ENCODE measurements at regions not wholly inside any gene's neighbourhood (a gene's known extent, or its start where the extent isn't known, plus 50 kb on each side); places are given as distances from the start of the nearest gene placed in this dataset.

DNA sequence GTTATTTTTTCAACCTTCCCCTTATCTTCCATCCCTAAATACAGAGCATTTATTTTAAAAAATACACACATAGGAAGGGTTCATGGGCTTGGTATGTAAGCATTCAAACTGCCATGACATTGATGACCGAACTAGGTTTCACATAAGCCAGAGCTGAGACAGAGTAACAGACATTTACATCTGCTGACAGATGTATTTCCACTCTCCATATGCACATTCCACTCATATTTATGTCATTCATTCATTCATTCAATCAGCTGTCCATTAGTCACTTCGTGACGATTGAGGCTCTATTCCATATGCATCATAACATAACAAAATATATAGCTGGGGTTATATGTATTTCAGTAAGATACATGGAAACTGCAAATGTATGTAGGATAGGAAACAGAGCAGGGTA is 145.5 kb upstream of the OTX2 start:
- H3K9me3 Mint-ChIP-seq (ENCODE audit: unreplicated experiment): no peaks in the 10 kb centered on the region
- DNase-seq: no peak
- no peak overlapping the region for H3K4me3 Mint-ChIP-seq (ENCODE audit: unreplicated experiment)
- no peaks in the 10 kb centered on the region for H3K4me1 Mint-ChIP-seq (ENCODE audit: low read depth, unreplicated experiment)
- no peak overlapping the region for H3K27ac Mint-ChIP-seq (ENCODE audit: unreplicated experiment)
- H3K27me3 Mint-ChIP-seq (ENCODE audit: unreplicated experiment): no peaks in the 10 kb centered on the region
- no peaks in the 10 kb centered on the region for H3K36me3 Mint-ChIP-seq (ENCODE audit: unreplicated experiment)
- TF ChIP-seq, protein P1, sequence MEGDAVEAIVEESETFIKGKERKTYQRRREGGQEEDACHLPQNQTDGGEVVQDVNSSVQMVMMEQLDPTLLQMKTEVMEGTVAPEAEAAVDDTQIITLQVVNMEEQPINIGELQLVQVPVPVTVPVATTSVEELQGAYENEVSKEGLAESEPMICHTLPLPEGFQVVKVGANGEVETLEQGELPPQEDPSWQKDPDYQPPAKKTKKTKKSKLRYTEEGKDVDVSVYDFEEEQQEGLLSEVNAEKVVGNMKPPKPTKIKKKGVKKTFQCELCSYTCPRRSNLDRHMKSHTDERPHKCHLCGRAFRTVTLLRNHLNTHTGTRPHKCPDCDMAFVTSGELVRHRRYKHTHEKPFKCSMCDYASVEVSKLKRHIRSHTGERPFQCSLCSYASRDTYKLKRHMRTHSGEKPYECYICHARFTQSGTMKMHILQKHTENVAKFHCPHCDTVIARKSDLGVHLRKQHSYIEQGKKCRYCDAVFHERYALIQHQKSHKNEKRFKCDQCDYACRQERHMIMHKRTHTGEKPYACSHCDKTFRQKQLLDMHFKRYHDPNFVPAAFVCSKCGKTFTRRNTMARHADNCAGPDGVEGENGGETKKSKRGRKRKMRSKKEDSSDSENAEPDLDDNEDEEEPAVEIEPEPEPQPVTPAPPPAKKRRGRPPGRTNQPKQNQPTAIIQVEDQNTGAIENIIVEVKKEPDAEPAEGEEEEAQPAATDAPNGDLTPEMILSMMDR (IDR thresholded peaks at IDR 0.05; ENCODE audit: partially characterized antibody, unreplicated experiment): no peak

DNA sequence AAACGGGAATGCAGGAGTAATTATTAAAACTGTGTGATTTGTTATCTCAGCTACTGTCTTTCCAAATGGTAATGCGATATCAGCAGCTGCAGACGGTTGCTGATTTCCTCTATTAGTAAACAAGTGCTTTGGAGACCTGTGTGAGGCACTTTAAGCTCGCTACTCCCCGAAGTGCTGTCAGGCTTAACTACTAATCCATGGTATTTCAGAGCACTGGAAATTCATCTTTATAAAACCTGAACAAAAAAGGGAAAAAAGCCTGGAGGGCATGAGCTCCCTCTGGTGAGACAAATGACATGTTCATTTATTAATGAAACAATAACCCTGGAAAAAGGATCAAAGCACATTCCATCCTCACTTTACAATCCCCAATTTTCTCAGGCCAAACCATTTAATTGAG is 143.6 kb upstream of the OTX2 start:
- no peaks in the 10 kb centered on the region for H3K9me3 Mint-ChIP-seq (ENCODE audit: unreplicated experiment)
- no peaks in the 10 kb centered on the region for H3K4me1 Mint-ChIP-seq (ENCODE audit: low read depth, unreplicated experiment)
- no peaks in the 10 kb centered on the region for H3K36me3 Mint-ChIP-seq (ENCODE audit: unreplicated experiment)
- no peak overlapping the region for H3K27ac Mint-ChIP-seq (ENCODE audit: unreplicated experiment)
- H3K4me3 Mint-ChIP-seq (ENCODE audit: unreplicated experiment): no peak overlapping the region
- TF ChIP-seq, protein P1 (IDR thresholded peaks at IDR 0.05; ENCODE audit: partially characterized antibody, unreplicated experiment): no peak
- DNase-seq: no peak
- no peaks in the 10 kb centered on the region for H3K27me3 Mint-ChIP-seq (ENCODE audit: unreplicated experiment)

DNA sequence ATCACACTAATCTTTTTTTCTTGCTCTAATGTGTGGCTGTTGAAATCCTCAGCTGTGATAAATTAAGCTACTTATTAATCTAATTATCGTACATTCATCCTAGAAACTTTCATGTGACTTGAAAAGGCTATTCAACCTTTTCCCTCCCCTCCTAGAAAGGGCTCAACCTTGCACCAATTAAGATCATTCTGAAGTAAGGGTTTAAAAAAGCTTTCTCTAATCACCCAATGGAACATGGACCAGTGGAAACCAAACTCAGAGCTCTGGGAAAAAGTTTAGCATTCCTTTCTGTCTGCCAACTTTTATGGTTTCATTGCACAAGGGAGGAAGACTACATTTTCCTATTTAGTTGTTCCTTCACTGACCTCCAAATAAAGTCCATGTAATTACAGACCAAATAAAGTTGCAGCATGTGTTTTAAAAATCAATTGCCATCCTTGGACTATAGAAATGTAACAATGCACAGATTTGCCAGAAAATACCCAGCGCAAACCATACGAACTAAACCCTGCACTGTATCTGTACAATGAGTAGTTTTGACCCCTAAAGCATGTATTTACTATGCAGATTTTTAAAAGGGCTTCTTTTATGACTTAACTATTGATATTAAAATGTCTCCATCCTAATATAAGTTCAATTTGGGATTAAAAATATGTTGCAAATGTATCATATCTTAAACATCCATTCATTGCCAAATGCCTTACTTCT is 142.6 kb upstream of the OTX2 start:
- H3K27ac Mint-ChIP-seq (ENCODE audit: unreplicated experiment): no peak overlapping the region
- TF ChIP-seq, protein P1 (IDR thresholded peaks at IDR 0.05; ENCODE audit: partially characterized antibody, unreplicated experiment): no peak
- no peak overlapping the region for H3K4me3 Mint-ChIP-seq (ENCODE audit: unreplicated experiment)
- no peaks in the 10 kb centered on the region for H3K36me3 Mint-ChIP-seq (ENCODE audit: unreplicated experiment)
- H3K27me3 Mint-ChIP-seq (ENCODE audit: unreplicated experiment): no peaks in the 10 kb centered on the region
- no peak for DNase-seq
- H3K9me3 Mint-ChIP-seq (ENCODE audit: unreplicated experiment): no peaks in the 10 kb centered on the region
- no peaks in the 10 kb centered on the region for H3K4me1 Mint-ChIP-seq (ENCODE audit: low read depth, unreplicated experiment)

DNA sequence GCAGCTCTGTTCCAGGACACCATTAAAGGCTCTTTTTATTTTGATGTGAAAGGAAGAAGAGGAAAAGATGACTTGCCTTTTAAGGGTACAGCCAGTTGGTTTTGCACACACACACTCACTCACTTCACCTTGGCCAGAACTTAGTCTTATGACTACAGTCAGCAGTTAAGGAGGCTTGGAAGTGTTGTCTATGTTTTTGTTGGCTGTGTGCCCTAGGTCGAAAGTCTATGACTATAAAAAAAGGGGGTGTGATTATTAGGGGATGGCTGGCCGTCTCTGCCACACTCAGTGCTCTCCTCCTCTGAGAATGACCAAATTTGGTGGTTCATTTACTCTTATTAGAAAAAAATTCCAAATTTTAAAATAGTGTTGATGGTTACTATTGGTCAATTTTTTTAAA is 139.5 kb upstream of the OTX2 start:
- Mint-ChIP-seq H3K27ac (ENCODE audit: unreplicated experiment) (no peak overlapping the region), H3K36me3 (ENCODE audit: unreplicated experiment) (no peaks in the 10 kb centered on the region), H3K9me3 (ENCODE audit: unreplicated experiment) (no peaks in the 10 kb centered on the region), H3K27me3 (ENCODE audit: unreplicated experiment) (no peaks in the 10 kb centered on the region), H3K4me3 (ENCODE audit: unreplicated experiment) (no peak overlapping the region), H3K4me1 (ENCODE audit: low read depth, unreplicated experiment) (no peaks in the 10 kb centered on the region)
- TF ChIP-seq, protein P1 (IDR thresholded peaks at IDR 0.05; ENCODE audit: partially characterized antibody, unreplicated experiment): no peak
- no peak for DNase-seq

DNA sequence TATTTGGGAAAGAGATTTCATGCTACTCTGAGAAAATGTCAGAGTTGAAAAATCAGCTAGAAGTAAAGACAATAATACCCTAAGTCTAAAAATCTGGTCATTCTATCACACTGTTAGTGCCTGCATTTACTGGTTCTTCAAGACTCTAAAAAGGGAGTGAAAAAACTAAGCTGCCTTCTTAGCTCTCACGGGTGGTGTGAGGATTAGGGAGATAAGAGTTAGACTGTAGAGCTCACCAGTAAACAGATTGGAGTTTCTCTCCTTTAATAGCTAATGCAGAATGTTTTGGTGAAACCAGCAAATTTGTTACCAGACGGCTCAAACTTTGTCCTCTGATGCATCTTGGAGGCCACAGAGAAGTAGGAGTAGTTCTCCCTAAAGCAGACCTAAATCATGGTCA is 135.0 kb upstream of the OTX2 start:
- no peak overlapping the region for H3K4me3 Mint-ChIP-seq (ENCODE audit: unreplicated experiment)
- DNase-seq: no peak
- no peaks in the 10 kb centered on the region for H3K4me1 Mint-ChIP-seq (ENCODE audit: low read depth, unreplicated experiment)
- no peaks in the 10 kb centered on the region for H3K36me3 Mint-ChIP-seq (ENCODE audit: unreplicated experiment)
- H3K9me3 Mint-ChIP-seq (ENCODE audit: unreplicated experiment): no peaks in the 10 kb centered on the region
- no peak overlapping the region for H3K27ac Mint-ChIP-seq (ENCODE audit: unreplicated experiment)
- TF ChIP-seq, protein P1 (IDR thresholded peaks at IDR 0.05; ENCODE audit: partially characterized antibody, unreplicated experiment): no peak
- no peaks in the 10 kb centered on the region for H3K27me3 Mint-ChIP-seq (ENCODE audit: unreplicated experiment)
